Esophagus mucosa (tissue), 1 donor: ENCODE measurements at regions not wholly inside any gene's neighbourhood (a gene's known extent, or its start where the extent isn't known, plus 50 kb on each side); places are given as distances from the start of the nearest gene placed in this dataset.
"Not testable (repeated sequence)": the region's sequence is repeated elsewhere in the genome, so short reads cannot be mapped to it uniquely, and the experiment has no call there.

Experiments used
- ATAC-seq: fragments of 200-7000 bp; cut with Tn5 transposase; one replicate; pipeline ENCODE4 v1.9.1; 2020
- donor health status: DM: yes; HTN: yes; CAD: no.

GRCh38 chr5:90338712-90339372 lies 70.7 kb downstream of the CETN3 start:
- no peak for ATAC-seq

GRCh38 chr5:90337449-90338052 lies 72.0 kb downstream of the CETN3 start:
- no peak for ATAC-seq

DNA sequence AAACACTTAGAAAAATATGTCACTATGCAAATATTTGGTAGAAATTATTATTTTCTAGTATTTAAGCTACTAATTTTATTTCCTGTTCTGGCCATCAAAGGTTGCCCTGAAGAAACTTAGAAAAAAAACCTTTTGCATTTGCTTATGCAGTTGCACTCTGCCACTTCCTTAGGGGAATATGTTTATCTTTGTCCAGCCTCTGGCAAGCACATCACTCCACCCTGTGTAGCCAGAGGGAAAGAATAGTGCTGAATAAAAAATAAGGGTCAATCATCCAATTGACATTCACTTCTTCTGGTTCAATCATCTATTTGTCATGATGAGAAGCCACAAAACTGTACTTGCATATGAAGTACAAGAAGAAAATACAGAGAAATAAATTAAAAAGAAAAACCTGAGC lies 72.8 kb downstream of the CETN3 start:
- ATAC-seq = no peak

- no peak for ATAC-seq
Measured at GRCh38 chr5:90334741-90335140, 74.8 kb downstream of the CETN3 start.

GRCh38 chr5:90329911-90330310 lies 79.6 kb downstream of the CETN3 start:
- no peak for ATAC-seq

- ATAC-seq = no peak
Measured at GRCh38 chr5:90326995-90327394, 82.6 kb downstream of the CETN3 start.

GRCh38 chr5:90325093-90325492 lies 84.5 kb downstream of the CETN3 start:
- ATAC-seq = no peak

GRCh38 chr5:90320348-90320747 lies 89.2 kb downstream of the CETN3 start:
- not testable (repeated sequence) for ATAC-seq

GRCh38 chr5:90312027-90312426 lies 97.5 kb downstream of the CETN3 start:
- no peak for ATAC-seq

DNA sequence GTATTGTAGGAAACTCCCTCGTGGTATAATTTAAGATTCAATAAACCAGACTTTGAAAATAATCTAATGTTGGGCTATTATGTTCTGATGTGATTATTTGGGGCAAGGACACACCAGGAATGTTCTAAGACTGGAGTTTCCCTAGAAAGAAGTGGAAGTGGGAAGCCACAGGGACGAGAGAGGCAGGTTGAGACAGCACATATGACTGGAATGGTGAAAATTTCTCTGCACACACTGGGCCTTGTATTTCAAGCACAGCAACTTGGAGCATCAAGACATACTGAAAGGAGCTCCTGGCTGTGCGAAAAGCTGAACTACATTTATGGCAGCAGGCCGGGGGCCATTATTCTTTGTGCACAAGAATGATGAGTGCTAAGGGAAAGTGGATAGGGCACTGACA lies 98.2 kb downstream of the CETN3 start:
- ATAC-seq = no peak

DNA sequence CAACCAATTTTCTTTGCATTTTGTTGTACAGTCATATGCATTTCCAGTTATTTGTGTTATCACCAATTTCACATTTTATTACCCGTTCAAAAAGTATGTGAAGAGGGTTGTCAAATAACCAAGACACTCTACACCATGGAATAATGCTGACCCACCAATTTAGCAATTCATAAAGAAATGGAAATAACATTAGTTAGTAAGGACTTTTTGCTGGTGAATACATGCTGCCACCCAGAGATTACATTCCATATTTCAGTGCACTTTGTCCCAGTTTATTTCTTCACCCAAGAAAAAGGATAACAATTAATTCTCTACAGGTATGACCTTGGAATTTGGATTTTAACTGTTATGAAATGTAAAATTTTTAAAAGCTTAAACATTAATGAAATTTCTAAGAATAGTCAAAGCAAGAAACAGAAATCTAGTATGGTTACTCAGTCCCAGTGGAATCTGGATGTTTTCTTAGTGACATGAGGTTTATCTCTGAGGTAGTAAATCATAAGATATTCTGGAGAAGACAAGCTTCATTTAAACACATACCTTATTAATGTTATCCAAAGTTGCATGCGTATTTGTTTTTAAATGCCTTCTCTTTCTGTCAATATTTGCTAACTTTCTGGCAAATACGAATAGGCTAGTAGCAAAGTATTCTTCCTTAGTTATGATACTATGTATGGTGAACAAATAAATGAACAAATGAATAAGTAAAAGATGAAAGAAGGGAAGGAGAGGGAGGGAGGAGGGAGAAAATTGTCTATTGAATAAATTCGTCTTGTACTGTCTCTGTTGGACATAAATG lies 100.6 kb downstream of the CETN3 start:
- ATAC-seq = no peak

GRCh38 chr5:90307782-90308181 lies 101.8 kb downstream of the CETN3 start:
- no peak for ATAC-seq

DNA sequence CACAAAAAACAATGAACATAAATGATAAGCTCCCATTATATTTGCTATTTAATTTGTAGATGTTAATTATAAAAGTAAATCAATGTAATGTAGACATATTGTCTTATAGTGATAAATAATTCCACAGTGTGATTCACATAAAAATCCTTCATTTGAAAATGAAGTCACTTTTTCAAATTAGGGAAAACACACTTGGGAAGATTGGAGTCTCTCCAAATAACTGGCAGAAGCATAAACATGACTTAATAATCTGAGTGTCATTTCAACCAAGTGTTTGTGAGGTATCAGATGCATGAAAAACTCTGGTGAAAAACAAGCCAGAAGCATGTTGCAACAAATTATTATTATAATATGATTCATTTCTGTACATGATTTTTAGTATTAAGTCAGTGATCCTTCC lies 102.2 kb downstream of the CETN3 start:
- no peak for ATAC-seq

DNA sequence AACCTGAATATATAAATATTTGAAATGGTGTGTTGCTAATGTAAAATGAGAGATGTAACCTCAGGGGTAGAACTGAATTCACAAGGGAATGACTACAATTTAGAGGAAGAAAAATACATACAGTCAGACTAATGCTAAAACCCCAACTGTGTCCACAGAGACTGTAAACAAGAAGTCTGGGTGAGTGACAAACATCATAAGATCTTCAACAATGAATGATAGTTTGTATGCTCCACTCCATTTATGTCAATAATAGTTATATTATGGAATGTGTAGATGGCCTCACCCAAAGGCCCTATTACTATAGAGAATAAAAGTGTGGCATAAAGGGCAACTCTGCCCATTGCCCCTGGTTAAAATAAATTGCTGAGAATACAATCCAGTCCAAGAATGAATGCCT lies 102.9 kb downstream of the CETN3 start:
- no peak for ATAC-seq

- no peak for ATAC-seq
Measured at GRCh38 chr5:90305041-90305720, 104.4 kb downstream of the CETN3 start.

GRCh38 chr5:90301248-90301647 lies 108.3 kb downstream of the CETN3 start:
- ATAC-seq = no peak

DNA sequence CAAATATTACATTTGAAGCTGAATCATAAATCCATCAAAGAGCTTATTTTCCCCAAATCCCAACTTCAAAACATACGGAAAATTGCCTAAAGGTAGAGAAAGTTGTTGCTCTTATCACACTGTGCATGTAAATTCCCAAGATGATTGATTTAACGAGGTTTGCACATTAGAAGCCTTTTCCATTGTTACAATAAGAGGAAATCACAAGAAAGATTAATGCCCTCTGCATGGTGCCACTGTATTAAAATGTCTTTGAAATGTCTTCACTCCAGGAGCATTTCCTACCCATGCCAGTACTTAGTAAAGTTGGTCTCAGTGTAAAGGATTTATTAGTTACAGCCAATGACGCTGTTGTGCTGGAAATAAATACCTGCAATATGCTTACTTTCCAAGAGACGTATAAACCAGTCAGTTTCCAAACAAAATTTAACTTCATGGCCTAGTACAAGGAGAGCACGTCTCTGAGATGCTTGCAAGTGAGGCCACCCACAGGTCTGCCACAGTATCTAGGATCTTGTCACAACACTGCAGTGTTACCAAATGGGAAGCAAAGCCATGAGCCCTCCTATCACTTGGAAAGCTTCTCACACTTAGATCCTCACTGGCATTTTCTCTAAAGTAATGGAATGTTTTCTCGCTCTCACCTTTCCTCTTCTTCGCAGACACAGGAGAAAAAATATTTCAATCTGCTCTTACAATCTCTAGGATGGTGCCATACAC lies 112.4 kb downstream of the CETN3 start:
- ATAC-seq = no peak

- no peak for ATAC-seq
Measured at GRCh38 chr5:90294604-90295003, 115.0 kb downstream of the CETN3 start.

DNA sequence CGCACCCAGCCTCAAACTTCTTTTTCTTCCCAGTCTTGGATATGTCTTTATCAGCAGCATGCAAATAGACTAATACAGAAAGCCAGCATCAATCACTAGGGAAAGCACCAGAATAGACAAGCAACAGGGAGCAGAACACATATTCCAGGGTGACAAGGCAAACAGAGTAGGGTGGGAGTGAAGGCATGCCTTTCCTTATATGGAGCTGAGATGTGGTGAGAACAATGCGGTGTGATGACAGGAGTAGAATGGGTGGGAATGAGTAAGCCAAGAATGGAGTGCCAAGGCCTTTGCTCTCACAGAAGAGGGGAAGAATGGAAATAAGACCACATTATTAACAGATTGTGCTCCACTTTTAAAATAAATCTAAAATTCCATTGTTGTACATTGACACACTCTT lies 115.6 kb downstream of the CETN3 start:
- ATAC-seq = no peak

DNA sequence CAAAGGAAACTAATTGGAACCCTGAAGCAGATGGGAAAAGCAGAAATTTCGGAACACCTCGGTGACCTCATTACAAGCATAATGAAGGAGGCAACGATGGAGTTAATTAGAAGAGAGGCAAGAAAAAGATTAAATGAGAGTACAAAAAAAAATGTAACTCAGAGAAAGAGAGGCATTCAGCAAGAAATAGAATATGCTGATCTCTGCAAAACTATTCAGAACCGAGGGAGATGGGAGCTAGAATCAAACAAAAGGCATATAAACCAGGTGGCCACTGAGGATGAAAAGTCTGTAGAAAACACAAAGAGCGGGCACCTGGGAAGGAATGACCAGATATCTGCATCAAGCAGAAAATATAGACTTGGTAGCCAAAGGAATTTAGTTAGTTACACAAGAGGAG lies 118.9 kb downstream of the CETN3 start:
- no peak for ATAC-seq

DNA sequence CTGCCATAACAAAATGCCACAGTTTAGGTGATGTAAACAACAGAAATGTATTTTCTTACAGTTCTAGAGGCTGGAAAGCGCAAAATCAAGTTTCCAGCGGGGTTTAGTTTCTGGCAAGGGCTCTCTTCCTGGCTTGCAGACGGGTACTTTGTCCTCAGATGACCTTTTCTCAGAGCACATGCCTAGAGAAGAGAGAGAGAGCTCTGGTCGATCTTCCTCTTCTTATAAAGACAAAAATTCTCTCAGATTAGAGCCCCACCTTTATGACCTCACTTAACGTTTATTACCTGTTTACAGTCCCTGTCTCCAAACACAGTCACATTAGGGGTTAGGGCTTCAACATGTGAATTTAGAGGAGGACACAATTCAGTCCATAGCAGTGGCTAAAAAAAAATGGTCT lies 119.7 kb downstream of the CETN3 start:
- no peak for ATAC-seq

DNA sequence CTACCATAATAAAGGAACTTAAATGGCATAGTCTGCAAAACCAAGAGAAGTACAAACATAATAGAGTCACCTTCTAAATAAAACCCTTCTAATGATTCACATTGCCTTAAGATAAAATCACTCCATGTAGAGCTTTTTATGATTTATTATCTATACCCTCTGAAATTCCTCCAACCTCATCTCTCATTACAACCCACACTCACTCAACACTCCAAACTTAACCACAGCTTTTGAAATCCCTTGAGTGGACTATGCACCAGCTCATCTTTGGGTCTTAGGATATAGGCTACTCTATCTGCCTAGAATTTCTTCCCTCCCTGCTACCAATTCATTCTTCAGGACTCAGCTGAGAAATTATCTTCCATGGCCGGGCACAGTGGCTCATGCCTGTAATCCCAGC lies 122.5 kb downstream of the CETN3 start:
- no peak for ATAC-seq

DNA sequence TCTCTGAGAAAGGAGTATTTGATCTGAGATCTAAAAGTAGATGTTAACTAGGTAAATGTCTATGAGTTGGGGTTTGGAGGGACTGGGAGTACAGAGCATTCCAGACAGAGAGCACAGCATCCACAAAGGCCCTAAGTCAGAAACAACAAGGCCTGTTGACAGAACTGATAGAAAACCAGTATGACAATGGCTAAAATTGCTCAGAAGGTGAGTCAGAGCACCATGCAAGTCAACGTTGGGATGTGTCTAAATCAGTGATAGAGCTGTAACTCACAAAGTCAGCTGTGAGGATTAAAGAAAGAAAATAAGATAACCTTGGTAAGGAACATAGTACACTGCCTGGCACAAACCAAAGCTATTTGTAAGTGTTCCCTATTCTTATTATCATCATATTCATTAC lies 124.0 kb downstream of the CETN3 start:
- ATAC-seq = no peak
